CD14-positive monocyte (primary cell): ENCODE measurements at regions not wholly inside any gene's neighbourhood (a gene's known extent, or its start where the extent isn't known, plus 50 kb on each side); places are given as distances from the start of the nearest gene placed in this dataset.

Source experiments
- DNase-seq, 3 donors: peaks; one replicate each; pipeline ENCODE4 v3.0.0-alpha.2; 2011 to 2022
- H2AFZ ChIP-seq: 2 replicates; pipeline ENCODE4 v1.6.0; 2012; ENCODE audit warnings: mild to moderate bottlenecking, low read depth, low read length, inconsistent platforms; ENCODE audit not compliant: insufficient read depth, poor library complexity, severe bottlenecking
- H3K27ac ChIP-seq, 2 donors: 1 replicate in 1 of 2; 2 replicates in 1 of 2; pipeline ENCODE4 v1.5.1; 2012 to 2013; ENCODE audit warnings: low read length in 2 of 2, control low read depth in 1 of 2, inconsistent platforms in 1 of 2, low read depth in 1 of 2, mild to moderate bottlenecking in 1 of 2
- H3K27me3 ChIP-seq, 2 donors: one replicate each; pipeline versions ENCODE4 v1.6.0 to v1.6.1; 2011 to 2013; ENCODE audit warnings: low read length in 2 of 2; ENCODE audit not compliant: control insufficient read depth in 2 of 2, insufficient read depth in 2 of 2
- H3K36me3 ChIP-seq, 2 donors: replicated peaks in 1 of 2; 1 replicate in 1 of 2; 2 replicates in 1 of 2; pipeline versions ENCODE4 v1.5.1 to v1.6.1; 2012 to 2013; ENCODE audit warnings: low read length in 2 of 2, control low read depth in 1 of 2, inconsistent platforms in 1 of 2, mild to moderate bottlenecking in 1 of 2; ENCODE audit not compliant: insufficient read depth in 2 of 2, control insufficient read depth in 1 of 2
- H3K4me1 ChIP-seq, 2 donors: 1 replicate in 1 of 2; 2 replicates in 1 of 2; pipeline versions ENCODE4 v1.5.1 to v1.6.1; 2012 to 2013; ENCODE audit warnings: low read length in 2 of 2, control low read depth in 1 of 2, inconsistent platforms in 1 of 2, mild to moderate bottlenecking in 1 of 2, moderate library complexity in 1 of 2; ENCODE audit not compliant: insufficient read depth in 2 of 2, control insufficient read depth in 1 of 2
- H3K4me2 ChIP-seq: replicated peaks from 2 replicates; pipeline ENCODE3; 2012; ENCODE audit warnings: low read length, moderate library complexity, mild to moderate bottlenecking; ENCODE audit not compliant: poor library complexity, severe bottlenecking; ENCODE audit errors: extremely low read depth
- H3K4me3 ChIP-seq, 3 experiments: fragments of 200-600 bp in 1 of 3; sonication (generic) in 1 of 3; replicated peaks in 1 of 3; 1 replicate in 2 of 3; 2 replicates in 1 of 3; pipeline ENCODE4 v1.5.1; 2011 to 2013; ENCODE audit warnings: low read length in 3 of 3, mild to moderate bottlenecking in 3 of 3, control low read depth in 2 of 3, low read depth in 2 of 3, inconsistent platforms in 1 of 3, moderate library complexity in 1 of 3
- H3K79me2 ChIP-seq: 2 replicates; pipeline ENCODE4 v1.6.0; 2012; ENCODE audit warnings: mild to moderate bottlenecking, control low read depth, inconsistent platforms, low read length, moderate library complexity; ENCODE audit not compliant: insufficient read depth
- H3K9ac ChIP-seq: 2 replicates; pipeline ENCODE4 v1.6.0; 2017; ENCODE audit warnings: low read length, mild to moderate bottlenecking; ENCODE audit not compliant: insufficient read depth, poor library complexity, severe bottlenecking
- H3K9me3 ChIP-seq, 2 donors: replicated peaks in 1 of 2; 1 replicate in 1 of 2; 2 replicates in 1 of 2; pipeline versions ENCODE4 v1.5.1 to v1.6.1; 2012 to 2013; ENCODE audit warnings: low read length in 2 of 2, control low read depth in 1 of 2; ENCODE audit not compliant: control insufficient read depth in 1 of 2, insufficient read depth in 1 of 2
- H4K20me1 ChIP-seq: 2 replicates; pipeline ENCODE4 v1.6.0; 2012; ENCODE audit warnings: mild to moderate bottlenecking, low read length, control low read depth, moderate library complexity; ENCODE audit not compliant: insufficient read depth
- H3K27ac Mint-ChIP-seq, 7 donors: one replicate each; pipeline ENCODE4 v1.8.0; 2020; ENCODE audit warnings: mild to moderate bottlenecking in 7 of 7, mixed read lengths in 7 of 7, moderate library complexity in 6 of 7, inconsistent platforms in 2 of 7
- H3K27me3 Mint-ChIP-seq, 3 donors: one replicate each; pipeline ENCODE4 v1.8.0; 2021 to 2022; ENCODE audit warnings: low read depth in 3 of 3, mild to moderate bottlenecking in 3 of 3, mixed read lengths in 3 of 3, moderate library complexity in 3 of 3, inconsistent platforms in 1 of 3
- H3K36me3 Mint-ChIP-seq, 2 donors: one replicate each; pipeline ENCODE4 v1.8.0; 2020; ENCODE audit warnings: mixed read lengths in 2 of 2, inconsistent platforms in 1 of 2, mild to moderate bottlenecking in 1 of 2
- H3K4me1 Mint-ChIP-seq: one replicate; pipeline ENCODE4 v1.8.0; 2020; ENCODE audit warnings: mild to moderate bottlenecking, mixed read lengths
- H3K4me3 Mint-ChIP-seq, 2 donors: one replicate each; pipeline ENCODE4 v1.8.0; 2020; ENCODE audit warnings: mild to moderate bottlenecking in 2 of 2, mixed read lengths in 2 of 2, moderate library complexity in 1 of 2
- H3K9me3 Mint-ChIP-seq, 7 donors: one replicate each; pipeline ENCODE4 v1.8.0; 2020 to 2022; ENCODE audit warnings: mixed read lengths in 7 of 7, mild to moderate bottlenecking in 6 of 7, moderate library complexity in 6 of 7, inconsistent platforms in 2 of 7
- CTCF ChIP-seq: fragments of 200-600 bp; IDR thresholded peaks from one replicate; pipeline ENCODE4 v1.8.0; 2022; ENCODE audit warnings: antibody characterized with exemption, mild to moderate bottlenecking
- WGBS: methylation state at CpG from one replicate; pipeline ENCODE4 v1.1.5; 2013; ENCODE audit warnings: missing lambda C conversion rate; ENCODE audit not compliant: insufficient coverage; 5-methylcytosine and 5-hydroxymethylcytosine counted together
- intact Hi-C, 2 donors: fragments of 100-400 bp; cut with micrococcal nuclease; formaldehyde crosslinking; loops; one replicate each; pipeline versions ENCODE4 v1.15.0 to v1.15.1; 2023

GRCh38 chr9:25025156-25025555, 479.5 kb upstream of the IZUMO3 start:
- H3K36me3 ChIP-seq: no peaks in the 10 kb centered on the region
- H3K4me3 ChIP-seq: no peak overlapping the region
- no peaks in the 10 kb centered on the region for H3K4me1 Mint-ChIP-seq
- no peak overlapping the region for H3K4me3 Mint-ChIP-seq
- H3K27me3 Mint-ChIP-seq: no peaks in the 10 kb centered on the region
- H3K9me3 Mint-ChIP-seq: peaks cover 5 to 17% (median 13%) of the 10 kb centered on the region in 7 donors
- H3K27ac ChIP-seq: no peak overlapping the region
- intact Hi-C loops: no loop called here
- H2AFZ ChIP-seq: no peak overlapping the region
- H3K79me2 ChIP-seq: no peaks in the 10 kb centered on the region
- no peak overlapping the region for H3K9ac ChIP-seq
- no peak for DNase-seq
- WGBS: no CpG with 5 or more reads among the region's 5 CpGs
- H3K4me1 ChIP-seq: no peaks in the 10 kb centered on the region
- no peaks in the 10 kb centered on the region for H3K27me3 ChIP-seq
- no peak for TF ChIP-seq CTCF
- no peaks in the 10 kb centered on the region for H3K36me3 Mint-ChIP-seq
- no peaks in the 10 kb centered on the region for H4K20me1 ChIP-seq
- H3K4me2 ChIP-seq: no peak overlapping the region
- H3K9me3 ChIP-seq: peaks cover 21 to 36% of the 10 kb centered on the region in 2 donors
- no peak overlapping the region for H3K27ac Mint-ChIP-seq

- no peaks in the 10 kb centered on the region for H3K27me3 ChIP-seq
- DNase-seq: no peak
- H2AFZ ChIP-seq: no peak overlapping the region
- no peak overlapping the region for H3K4me3 ChIP-seq
- H3K4me2 ChIP-seq: no peak overlapping the region
- H3K27ac ChIP-seq: no peak overlapping the region
- no peaks in the 10 kb centered on the region for H3K4me1 Mint-ChIP-seq
- H3K4me3 Mint-ChIP-seq: no peak overlapping the region
- no peaks in the 10 kb centered on the region for H3K4me1 ChIP-seq
- no peaks in the 10 kb centered on the region for H3K9me3 ChIP-seq
- H3K79me2 ChIP-seq: no peaks in the 10 kb centered on the region
- H3K9me3 Mint-ChIP-seq: peaks cover 0 to 7% (median 2%) of the 10 kb centered on the region in 7 donors
- no CpG with 5 or more reads among the region's 1 CpG for WGBS
- intact Hi-C loops: no loop called here
- H4K20me1 ChIP-seq: no peaks in the 10 kb centered on the region
- no peak overlapping the region for H3K9ac ChIP-seq
- no peak overlapping the region for H3K27ac Mint-ChIP-seq
- no peaks in the 10 kb centered on the region for H3K36me3 ChIP-seq
- no peaks in the 10 kb centered on the region for H3K36me3 Mint-ChIP-seq
- no peaks in the 10 kb centered on the region for H3K27me3 Mint-ChIP-seq
- TF ChIP-seq CTCF: no peak
These were observed 472.1 kb upstream of the IZUMO3 start for GRCh38 chr9:25017779-25018178.
